Panc1 (cell line): ENCODE measurements at regions not wholly inside any gene's neighbourhood (a gene's known extent, or its start where the extent isn't known, plus 50 kb on each side); places are given as distances from the start of the nearest gene placed in this dataset.

Experiments used
- ATAC-seq: fragments of 200-7000 bp; cut with Tn5 transposase; 2 replicates; pipeline ENCODE4 v1.9.1; 2020; ENCODE audit warnings: mild to moderate bottlenecking, moderate library complexity
- BruUV-seq: library from RNA; stranded (reverse); fragments of 400-500 nt; replicated peaks from 2 replicates; lab custom pipeline; 2021; lab: Mats Ljungman, UMichigan
- CTCF ChIA-PET: fragments of 300-600 bp; sonication (Branson Sonifier 250); formaldehyde crosslinking; loops from one replicate; lab custom pipeline; 2022; ENCODE audit warnings: antibody characterized with exemption; lab: Charles Lee
- POLR2A ChIA-PET: fragments of 300-600 bp; sonication (Branson Sonifier 250); formaldehyde crosslinking; loops from one replicate; lab custom pipeline; 2022; ENCODE audit warnings: antibody characterized with exemption; lab: Charles Lee
- DNase-seq: peaks from one replicate; pipeline ENCODE4 v3.0.0-alpha.2; 2010; ENCODE audit warnings: low read depth, low spot score
- H3K27ac ChIP-seq: 2 replicates; pipeline ENCODE4 v1.5.1; 2011; ENCODE audit warnings: mild to moderate bottlenecking, low read length, inconsistent platforms
- H3K27me3 ChIP-seq: fragments of 200-500 bp; sonication (Bioruptor generic); 2 replicates; pipeline ENCODE4 v1.6.0; 2014; ENCODE audit warnings: low read length, inconsistent platforms; ENCODE audit not compliant: control insufficient read depth, insufficient read depth
- H3K36me3 ChIP-seq: fragments of 200-500 bp; sonication (Bioruptor generic); 2 replicates; pipeline ENCODE4 v1.5.1; 2014; ENCODE audit warnings: inconsistent platforms, mild to moderate bottlenecking, low read length, moderate library complexity; ENCODE audit not compliant: control insufficient read depth, insufficient read depth
- H3K4me1 ChIP-seq: 2 replicates; pipeline ENCODE4 v1.5.1; 2011; ENCODE audit warnings: inconsistent platforms, mild to moderate bottlenecking, low read length, moderate library complexity; ENCODE audit not compliant: control insufficient read depth, insufficient read depth
- H3K4me3 ChIP-seq, 2 experiments: 2 replicates each; pipeline ENCODE4 v1.5.1; 2011 to 2012; ENCODE audit warnings: low read depth in 2 of 2, low read length in 2 of 2, mild to moderate bottlenecking in 2 of 2, inconsistent platforms in 1 of 2, moderate library complexity in 1 of 2
- H3K9me3 ChIP-seq: fragments of 200-500 bp; sonication (Bioruptor generic); 2 replicates; pipeline ENCODE4 v1.5.1; 2014; ENCODE audit warnings: low read depth, mild to moderate bottlenecking, inconsistent platforms, low read length, moderate library complexity; ENCODE audit not compliant: control insufficient read depth, insufficient read depth
- CTCF ChIP-seq: fragments of 450-650 bp; IDR thresholded peaks from 2 replicates; pipeline ENCODE4 v1.5.1; 2017; ENCODE audit warnings: mild to moderate bottlenecking
- POLR2AphosphoS5 ChIP-seq: IDR thresholded peaks from 2 replicates; pipeline ENCODE4 v1.6.1; 2012; ENCODE audit warnings: mild to moderate bottlenecking, low read depth, low read length, moderate library complexity
- REST ChIP-seq, 2 experiments: IDR thresholded peaks; 2 replicates each; pipeline ENCODE4 v1.6.1; 2011 to 2012; ENCODE audit warnings: low read depth in 2 of 2, control low read depth in 1 of 2, low read length in 1 of 2, mild to moderate bottlenecking in 1 of 2, moderate library complexity in 1 of 2; ENCODE audit not compliant: insufficient read depth in 1 of 2
- SIN3A ChIP-seq: IDR thresholded peaks from 2 replicates; pipeline ENCODE4 v1.6.1; 2012; ENCODE audit warnings: low read depth, mild to moderate bottlenecking, low read length, moderate library complexity, borderline replicate concordance; ENCODE audit not compliant: insufficient read depth
- TCF7L2 ChIP-seq: IDR thresholded peaks from 2 replicates; pipeline ENCODE4 v1.6.1; 2011; ENCODE audit warnings: mild to moderate bottlenecking, low read depth, low read length, inconsistent platforms
- in situ Hi-C: cut with HindIII; loops from 2 replicates; pipeline ENCODE4 v1.10.0; 2016; ENCODE audit warnings: low sequenced_read_pairs, low pct_unique_long_range_greater_than_20kb
- intact Hi-C: fragments of 100-400 bp; cut with micrococcal nuclease; formaldehyde crosslinking; loops from one replicate; pipeline ENCODE4 v1.10.0; 2022; ENCODE audit not compliant: unreplicated experiment

GRCh38 chr1:220971221-220971620 lies 92.0 kb downstream of the HLX start:
- intact Hi-C loops (no loop called here), in situ Hi-C loops (no loop called here)
- DNase-seq (no peak), ATAC-seq (no peak)
- no TSS peak for BruUV-seq
- TF ChIP-seq REST (IDR thresholded peaks at IDR 0.05; ENCODE audit: insufficient read depth in 1 of 2, low read depth in 2 of 2, low read length in 1 of 2) (no peak), POLR2AphosphoS5 (no peak), SIN3A (no peak), CTCF (no peak), TCF7L2 (no peak)
- Histone ChIP-seq H3K27ac (no peak overlapping the region), H3K4me3 (no peak overlapping the region), H3K36me3 (no peaks in the 10 kb centered on the region), H3K4me1 (no peaks in the 10 kb centered on the region), H3K9me3 (no peaks in the 10 kb centered on the region), H3K27me3 (no peaks in the 10 kb centered on the region)
- CTCF ChIA-PET, result no interaction called here
- POLR2A ChIA-PET, result no interaction called here

GRCh38 chr1:220974431-220974830 lies 95.2 kb downstream of the HLX start:
- in situ Hi-C loops (no loop called here), intact Hi-C loops (no loop called here)
- H3K4me1 ChIP-seq, result no peaks in the 10 kb centered on the region
- DNase-seq (no peak), ATAC-seq (no peak)
- no peaks in the 10 kb centered on the region for H3K9me3 ChIP-seq
- CTCF ChIA-PET, result no interaction called here
- no TSS peak for BruUV-seq
- no peaks in the 10 kb centered on the region for H3K27me3 ChIP-seq
- H3K36me3 ChIP-seq, result no peaks in the 10 kb centered on the region
- TF ChIP-seq POLR2AphosphoS5, result no peak
- TF ChIP-seq CTCF, result no peak
- no peak for TF ChIP-seq REST (IDR thresholded peaks at IDR 0.05; ENCODE audit: insufficient read depth in 1 of 2, low read depth in 2 of 2, low read length in 1 of 2)
- TF ChIP-seq SIN3A, result no peak
- TF ChIP-seq TCF7L2, result no peak
- no peak overlapping the region for H3K27ac ChIP-seq
- POLR2A ChIA-PET, result no interaction called here
- no peak overlapping the region for H3K4me3 ChIP-seq
